ENCODE measurements at regions not wholly inside any gene's neighbourhood (a gene's known extent, or its start where the extent isn't known, plus 50 kb on each side); places are given as distances from the start of the nearest gene placed in this dataset.
A peak's percentile ranks its signal among the peaks of the same experiment; 100 is the strongest.

- DNase-seq, result no peak
Measured at GRCh38 chr14:35222872-35223466, 69.2 kb upstream of the PSMA6 start.

DNA sequence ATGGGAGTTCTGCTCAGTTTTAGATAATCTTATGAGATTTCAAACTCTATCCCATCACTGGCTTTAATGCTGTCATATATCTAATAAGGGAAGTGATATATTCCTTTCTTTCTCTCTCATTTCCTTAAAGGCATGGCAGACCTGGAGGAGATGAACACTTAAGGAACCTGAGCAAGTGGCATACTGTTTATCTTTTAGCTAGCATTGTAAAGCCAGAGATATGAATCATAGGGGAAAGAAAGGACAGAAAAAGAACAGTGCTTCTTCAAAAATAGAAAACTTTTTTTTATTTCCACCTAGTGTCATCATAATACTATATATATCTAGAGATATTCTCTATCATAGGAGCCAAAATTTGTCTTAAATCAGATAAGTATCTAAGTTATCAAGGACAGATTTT, 68.3 kb upstream of the PSMA6 start:
- DNase-seq, result no peak

DNA sequence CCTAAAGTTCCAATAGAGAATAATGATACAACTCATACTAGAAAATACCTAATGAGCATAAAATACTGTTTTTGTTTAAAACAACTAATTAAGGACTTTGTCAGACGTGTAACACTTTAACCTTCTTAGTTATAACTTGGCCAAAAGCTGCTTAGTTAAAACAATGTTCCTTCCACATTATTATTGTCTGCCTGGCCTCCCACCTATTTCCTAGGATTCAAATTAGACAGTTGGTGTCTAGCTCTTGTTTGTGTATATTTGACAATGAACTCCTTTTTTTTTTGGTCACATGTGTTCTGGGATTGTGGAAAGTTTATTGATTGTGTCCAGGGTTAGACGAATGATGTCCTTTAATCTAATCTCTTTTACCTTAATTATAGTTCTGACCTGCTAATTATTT, 67.6 kb upstream of the PSMA6 start:
- no peak for DNase-seq

GRCh38 chr14:35229084-35229791, 62.9 kb upstream of the PSMA6 start:
- peak in 1 of 2 donors; percentile 31 for DNase-seq

- DNase-seq, result no peak
Measured at GRCh38 chr14:35229792-35230089, 62.4 kb upstream of the PSMA6 start.

GRCh38 chr14:35231207-35231760, 60.9 kb upstream of the PSMA6 start:
- no peak for DNase-seq

GRCh38 chr14:35234012-35234805, 58.0 kb upstream of the PSMA6 start:
- peak in 1 of 2 donors; percentile 18 for DNase-seq

- DNase-seq, result no peak
Measured at GRCh38 chr14:35235840-35236239, 56.3 kb upstream of the PSMA6 start.

DNA sequence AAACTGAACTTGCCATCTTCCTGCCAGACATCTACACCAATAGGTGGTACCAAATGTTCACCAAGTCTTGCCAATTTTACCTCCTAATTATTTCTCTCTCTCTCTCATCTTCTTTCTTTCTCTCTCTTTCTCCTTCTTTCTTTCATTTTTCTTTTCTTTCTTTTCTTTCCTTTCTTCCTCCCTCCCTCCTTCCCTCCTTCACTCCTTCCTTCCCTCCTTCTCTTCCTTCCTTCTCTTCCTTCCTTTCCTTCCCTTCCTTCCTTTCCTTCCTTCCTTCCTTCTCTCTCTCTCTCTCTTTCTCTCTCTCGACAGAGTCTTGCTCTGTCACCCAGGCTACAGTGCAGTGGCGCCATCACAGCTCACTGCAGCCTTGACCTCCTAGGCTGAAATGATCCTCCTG, 55.4 kb upstream of the PSMA6 start:
- no peak for DNase-seq

DNA sequence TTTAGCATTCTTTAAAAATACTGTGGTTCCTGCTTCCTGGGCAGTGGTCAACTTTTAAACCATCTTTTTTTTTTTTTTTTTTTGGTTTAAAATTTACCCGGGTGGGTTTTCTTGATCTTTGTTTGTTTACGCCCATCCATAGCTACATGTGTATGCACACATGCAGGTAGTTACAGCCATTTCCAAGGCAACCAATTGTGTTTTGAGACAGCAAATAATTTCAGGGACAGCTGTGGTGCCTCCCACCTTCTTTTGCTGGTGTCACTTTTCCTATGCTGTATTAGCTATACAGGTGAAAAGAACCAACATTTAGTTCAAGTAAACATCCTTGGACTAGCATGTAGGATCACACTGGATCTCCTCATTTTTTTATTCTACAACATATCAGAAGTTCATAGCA, 52.0 kb upstream of the PSMA6 start:
- DNase-seq, result no peak
